ENCODE measurements at regions not wholly inside any gene's neighbourhood (a gene's known extent, or its start where the extent isn't known, plus 50 kb on each side); places are given as distances from the start of the nearest gene placed in this dataset.
"Not testable (repeated sequence)": the region's sequence is repeated elsewhere in the genome, so short reads cannot be mapped to it uniquely, and the experiment has no call there.

DNA sequence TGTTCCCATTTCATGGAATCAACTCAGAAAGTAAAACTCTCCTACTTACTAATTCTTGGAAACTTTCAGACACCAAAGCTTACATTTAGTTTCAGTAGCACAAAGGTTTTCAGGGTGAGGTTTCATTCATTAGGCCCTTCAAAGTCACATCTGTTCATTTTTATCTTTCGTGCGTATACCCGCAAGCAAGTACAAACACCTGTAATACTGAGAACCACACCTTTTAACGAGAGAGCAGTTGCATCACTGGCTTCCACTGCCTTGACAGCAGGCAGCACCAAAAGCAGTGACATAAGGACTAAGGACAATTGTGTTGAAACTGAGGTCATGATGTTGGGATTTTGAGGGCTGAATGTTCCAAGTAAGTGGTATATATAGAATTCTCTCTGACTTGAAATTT is 60.5 kb downstream of the GOLGA6L22 start:
- not testable (repeated sequence) for DNase-seq (ENCODE audit: low read depth, low spot score); H3K4me3 ChIP-seq (ENCODE audit: low read length)

DNA sequence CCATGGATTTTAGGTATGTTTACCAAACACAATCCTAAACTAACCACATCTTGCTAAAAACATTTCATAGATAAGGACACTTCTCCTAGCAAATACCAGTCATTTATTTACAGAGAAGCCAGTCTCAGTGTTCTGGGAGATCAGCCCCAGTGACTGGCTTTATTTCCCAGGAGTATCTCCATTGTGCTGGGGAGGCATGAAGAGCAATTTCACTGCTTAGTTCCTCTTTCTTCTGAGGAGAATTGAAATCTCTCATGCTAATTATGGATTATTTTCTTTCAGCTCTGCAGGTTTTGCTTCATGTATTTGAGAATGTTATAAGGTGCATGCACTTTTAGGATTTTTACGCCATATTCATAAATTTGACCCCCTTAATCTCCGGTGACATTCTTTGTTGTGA is 67.8 kb downstream of the GOLGA6L22 start:
- DNase-seq (ENCODE audit: low read depth, low spot score); H3K4me3 ChIP-seq (ENCODE audit: low read length): not testable (repeated sequence)

DNA sequence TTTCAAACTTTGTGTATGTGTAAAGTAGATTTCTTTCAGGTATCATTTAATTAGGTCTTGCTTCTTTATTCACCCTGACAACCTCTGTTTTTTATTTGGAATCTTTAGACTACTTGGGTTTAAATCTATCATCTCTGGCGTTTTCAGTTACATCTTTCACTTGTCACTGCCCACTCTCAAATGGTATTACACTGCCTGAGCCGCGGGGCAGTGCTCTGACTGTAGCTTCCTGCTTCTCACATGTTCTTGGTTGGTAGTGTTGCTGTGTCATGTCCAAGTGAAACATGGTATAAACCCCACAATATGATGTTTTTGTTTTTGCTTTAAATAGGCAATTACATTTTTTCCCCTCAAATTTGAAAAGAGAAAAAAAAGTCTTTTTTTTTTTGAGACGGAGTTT is 68.3 kb downstream of the GOLGA6L22 start:
- DNase-seq (ENCODE audit: low read depth, low spot score); H3K4me3 ChIP-seq (ENCODE audit: low read length): not testable (repeated sequence)

DNA sequence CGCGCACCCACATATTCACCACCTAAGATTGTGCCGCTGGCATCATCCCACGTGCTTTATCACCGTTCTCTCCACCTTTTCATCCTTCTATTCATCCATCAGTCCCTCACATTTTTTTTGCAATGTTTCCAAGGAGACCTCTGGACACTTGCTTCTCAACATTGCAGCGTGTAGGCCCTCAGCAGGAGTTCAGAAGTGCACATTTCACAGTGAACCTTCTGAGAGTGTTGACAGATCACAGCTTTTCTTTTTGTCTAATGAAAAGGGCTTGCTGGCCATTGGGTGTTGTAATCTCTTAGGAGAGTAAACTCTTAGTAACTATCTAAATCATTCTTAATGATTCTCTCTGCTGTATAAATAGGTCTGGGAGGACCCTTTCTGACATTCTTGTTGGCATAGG is 70.5 kb downstream of the GOLGA6L22 start:
- not testable (repeated sequence) for DNase-seq (ENCODE audit: low read depth, low spot score); H3K4me3 ChIP-seq (ENCODE audit: low read length)

DNA sequence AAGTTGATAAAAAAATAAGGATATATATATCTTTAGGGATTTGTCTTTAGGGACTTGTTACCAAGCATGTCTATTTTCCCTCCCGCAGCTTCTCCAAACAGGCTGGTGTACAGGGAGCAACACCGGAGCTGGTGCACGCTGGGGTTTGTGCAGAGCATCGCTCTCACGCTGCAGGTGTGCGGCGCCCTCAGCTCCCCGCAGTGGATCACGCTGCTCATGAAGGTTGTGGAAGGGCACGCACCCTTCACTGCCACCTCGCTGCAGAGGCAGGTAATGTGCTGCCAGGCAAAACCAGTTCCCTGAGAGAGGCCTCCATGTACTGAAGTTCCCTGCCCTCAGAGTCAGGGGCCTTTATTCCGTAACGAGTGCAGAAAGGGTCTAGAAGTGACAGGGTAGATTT is 101.0 kb downstream of the GOLGA6L22 start:
- not testable (repeated sequence) for DNase-seq (ENCODE audit: low read depth, low spot score); H3K4me3 ChIP-seq (ENCODE audit: low read length)

DNA sequence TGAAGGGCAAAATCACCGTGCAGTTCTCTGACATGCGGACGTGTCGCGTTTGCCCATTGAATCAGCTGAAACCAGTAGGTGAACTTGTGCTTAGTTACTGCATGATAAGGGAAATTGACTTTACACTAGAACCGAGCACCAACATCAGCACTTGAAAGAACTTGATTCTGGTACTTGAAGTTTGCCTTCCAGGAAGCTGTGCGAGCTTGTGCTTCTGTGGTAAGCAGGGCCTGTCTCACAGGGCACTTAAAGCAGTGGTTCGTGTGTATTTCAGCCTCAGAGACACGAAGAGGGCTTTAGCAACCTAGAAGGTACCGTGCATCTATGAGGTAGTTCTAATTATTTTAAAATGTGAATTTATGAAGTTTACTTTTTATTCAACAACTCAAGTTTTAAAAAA is 103.0 kb downstream of the GOLGA6L22 start:
- DNase-seq (ENCODE audit: low read depth, low spot score); H3K4me3 ChIP-seq (ENCODE audit: low read length): not testable (repeated sequence)

DNA sequence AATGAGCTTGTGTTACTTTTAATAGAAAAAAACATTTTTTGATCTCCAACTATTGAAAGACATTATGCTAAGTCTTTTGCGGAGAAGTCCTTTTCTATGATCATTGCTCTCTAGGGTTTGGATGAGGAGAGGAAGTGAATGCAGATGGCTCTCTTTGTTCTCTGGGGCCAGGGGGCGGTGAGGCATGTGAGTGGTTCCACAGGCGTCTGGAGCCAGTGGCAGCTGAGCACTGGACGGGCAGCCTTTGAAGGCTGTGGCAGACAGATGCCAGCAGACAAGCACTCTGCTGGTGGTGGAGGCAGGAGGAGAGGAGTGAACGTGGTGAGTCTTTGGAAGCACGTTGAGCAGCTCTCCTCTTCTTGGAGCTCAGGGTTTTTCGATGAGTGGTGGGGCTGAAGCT is 107.8 kb downstream of the GOLGA6L22 start:
- not testable (repeated sequence) for H3K4me3 ChIP-seq (ENCODE audit: low read length); DNase-seq (ENCODE audit: low read depth, low spot score)

DNA sequence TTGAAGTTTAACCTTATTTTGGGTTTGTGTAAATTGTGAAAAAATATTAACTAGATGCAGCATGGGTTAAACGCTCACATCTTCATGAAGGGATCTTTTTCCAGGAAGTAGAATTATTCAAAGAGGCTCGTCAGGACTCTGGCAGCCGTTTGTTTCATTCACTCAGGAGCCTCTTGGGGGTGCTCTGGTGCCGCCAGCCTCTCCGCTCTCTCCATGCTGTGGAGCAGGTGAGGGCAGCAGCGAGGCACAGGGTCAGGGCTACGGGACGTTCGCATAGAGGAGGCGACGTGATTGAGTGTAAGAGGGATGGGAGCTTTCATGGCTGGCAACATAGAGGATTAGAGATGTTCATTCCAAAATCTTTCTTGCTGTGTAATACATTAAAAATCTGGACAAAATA is 110.8 kb downstream of the GOLGA6L22 start:
- not testable (repeated sequence) for H3K4me3 ChIP-seq (ENCODE audit: low read length); DNase-seq (ENCODE audit: low read depth, low spot score)

DNA sequence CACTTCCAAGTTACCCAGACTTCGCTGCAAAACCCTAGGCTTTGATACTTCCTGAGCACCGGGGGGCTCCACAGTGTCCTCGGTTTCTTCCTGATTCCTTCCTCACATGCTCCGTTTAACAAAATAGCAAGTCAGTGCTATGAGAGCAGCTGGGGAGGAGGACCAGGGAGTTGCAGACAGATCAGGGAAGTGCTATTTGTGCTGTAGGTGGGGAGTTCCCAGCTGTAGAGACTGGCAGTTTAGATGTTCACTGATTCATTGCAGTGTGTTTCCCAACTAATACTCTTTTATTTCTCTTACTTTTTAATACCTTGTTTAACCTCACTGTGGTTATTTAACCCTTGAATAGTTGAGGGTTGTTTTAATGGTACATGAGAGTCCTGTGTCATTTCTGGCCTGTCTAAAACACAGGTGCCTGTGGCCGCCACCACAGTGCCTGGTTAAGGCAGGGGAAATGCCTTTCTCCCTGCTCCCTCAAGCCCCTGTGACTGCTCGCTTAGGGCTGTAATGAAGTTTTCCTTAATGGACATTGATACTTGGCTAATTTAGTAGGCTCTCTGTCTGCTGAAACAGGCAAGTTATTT is 113.5 kb downstream of the GOLGA6L22 start:
- DNase-seq (ENCODE audit: low read depth, low spot score), result peak; percentile 0
- H3K4me3 ChIP-seq (ENCODE audit: low read length), result not testable (repeated sequence)

DNA sequence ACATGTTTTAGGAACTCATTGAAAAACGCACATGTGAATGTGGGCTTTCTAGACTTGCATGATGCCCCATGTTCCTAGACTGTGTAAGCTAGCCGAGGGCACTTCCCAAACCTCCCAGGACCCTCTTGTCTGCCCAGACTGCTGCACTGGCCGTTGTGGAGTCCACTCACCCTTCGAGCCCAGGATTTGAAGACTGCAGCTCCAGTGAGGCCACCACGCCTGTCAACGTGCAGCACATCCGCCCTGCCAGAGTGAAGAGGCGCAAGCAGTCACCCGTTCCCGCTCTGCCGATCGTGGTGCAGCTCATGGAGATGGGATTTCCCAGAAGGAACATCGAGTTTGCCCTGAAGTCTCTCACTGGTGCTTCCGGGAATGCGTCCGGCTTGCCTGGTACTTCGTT is 114.1 kb downstream of the GOLGA6L22 start:
- not testable (repeated sequence) for DNase-seq (ENCODE audit: low read depth, low spot score); H3K4me3 ChIP-seq (ENCODE audit: low read length)

DNA sequence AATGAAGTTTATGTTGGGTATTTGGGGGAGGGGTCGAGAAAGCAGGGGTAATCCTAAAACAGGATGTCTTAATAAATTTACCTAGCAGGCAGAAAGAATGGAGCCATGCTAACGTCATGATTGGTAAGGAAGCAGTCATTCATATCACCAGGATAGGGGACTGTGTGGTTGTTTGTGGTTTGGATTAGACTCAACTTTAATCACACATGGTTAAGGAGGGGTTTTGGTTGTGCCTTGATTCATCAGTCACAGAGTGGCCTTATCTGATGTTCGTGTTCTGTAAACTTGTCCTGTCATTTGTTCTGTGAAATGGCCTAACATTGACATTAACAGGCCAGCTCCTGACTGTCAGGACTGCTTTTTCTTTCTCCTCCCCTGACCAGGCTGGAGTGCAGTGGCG is 119.1 kb downstream of the GOLGA6L22 start:
- DNase-seq (ENCODE audit: low read depth, low spot score); H3K4me3 ChIP-seq (ENCODE audit: low read length): not testable (repeated sequence)

DNA sequence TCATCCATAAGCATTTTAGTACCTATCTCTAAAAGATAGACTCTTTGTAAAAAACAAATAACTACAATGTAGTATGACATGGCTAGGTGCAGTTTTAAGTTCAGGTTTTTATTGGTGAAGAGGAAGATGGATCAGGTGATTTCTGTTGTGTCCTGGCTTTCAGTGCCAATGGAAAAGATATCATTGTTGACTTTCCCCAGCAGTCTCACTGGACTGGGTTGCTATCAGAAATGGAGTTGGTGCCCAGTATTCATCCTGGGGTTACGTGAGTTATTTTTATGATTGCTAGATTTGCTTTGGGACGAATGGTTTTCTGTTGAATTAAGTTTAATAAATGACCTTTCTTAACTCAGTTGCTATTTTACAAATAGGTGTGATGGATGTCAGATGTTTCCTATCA is 120.5 kb downstream of the GOLGA6L22 start:
- DNase-seq (ENCODE audit: low read depth, low spot score); H3K4me3 ChIP-seq (ENCODE audit: low read length): not testable (repeated sequence)

DNA sequence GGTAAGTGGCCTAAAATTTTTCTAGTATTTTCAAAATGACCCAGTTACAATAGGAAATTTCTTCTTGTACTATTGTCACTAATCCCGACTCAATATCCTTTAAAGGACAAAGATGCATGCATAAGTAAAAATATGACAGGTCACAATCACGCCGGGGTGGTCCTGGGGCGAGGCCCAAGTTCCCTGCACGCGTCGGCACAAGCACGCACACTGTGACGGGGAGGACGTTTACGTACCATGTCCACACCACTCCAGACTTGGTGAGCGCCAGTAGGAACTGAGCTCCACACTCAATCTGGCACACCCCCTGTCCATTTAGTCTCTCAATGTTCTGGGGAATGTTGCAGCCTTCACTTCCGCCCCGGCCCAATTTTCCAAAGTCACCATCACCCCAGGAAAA is 128.7 kb downstream of the GOLGA6L22 start:
- DNase-seq (ENCODE audit: low read depth, low spot score); H3K4me3 ChIP-seq (ENCODE audit: low read length): not testable (repeated sequence)

DNA sequence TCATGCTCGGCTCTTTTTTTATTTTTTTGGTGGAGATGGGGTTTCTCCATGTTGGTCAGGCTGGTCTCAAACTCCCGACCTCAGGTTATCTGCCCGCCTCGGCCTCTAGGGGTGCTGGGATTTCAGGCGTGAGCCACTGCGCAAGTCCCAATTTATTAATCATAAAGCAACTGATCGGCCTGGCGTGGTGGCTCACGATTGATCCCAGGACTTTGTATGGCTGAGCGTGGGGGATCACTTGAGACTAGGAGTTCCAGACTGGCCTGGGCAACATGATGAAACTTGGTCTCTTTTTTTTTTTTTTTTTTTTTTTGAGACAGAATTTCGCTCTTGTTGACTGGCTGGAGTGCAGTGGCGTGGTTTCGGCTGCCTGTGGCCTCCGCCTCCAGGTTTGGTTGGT is 139.8 kb downstream of the GOLGA6L22 start:
- not testable (repeated sequence) for H3K4me3 ChIP-seq (ENCODE audit: low read length); DNase-seq (ENCODE audit: low read depth, low spot score)

DNA sequence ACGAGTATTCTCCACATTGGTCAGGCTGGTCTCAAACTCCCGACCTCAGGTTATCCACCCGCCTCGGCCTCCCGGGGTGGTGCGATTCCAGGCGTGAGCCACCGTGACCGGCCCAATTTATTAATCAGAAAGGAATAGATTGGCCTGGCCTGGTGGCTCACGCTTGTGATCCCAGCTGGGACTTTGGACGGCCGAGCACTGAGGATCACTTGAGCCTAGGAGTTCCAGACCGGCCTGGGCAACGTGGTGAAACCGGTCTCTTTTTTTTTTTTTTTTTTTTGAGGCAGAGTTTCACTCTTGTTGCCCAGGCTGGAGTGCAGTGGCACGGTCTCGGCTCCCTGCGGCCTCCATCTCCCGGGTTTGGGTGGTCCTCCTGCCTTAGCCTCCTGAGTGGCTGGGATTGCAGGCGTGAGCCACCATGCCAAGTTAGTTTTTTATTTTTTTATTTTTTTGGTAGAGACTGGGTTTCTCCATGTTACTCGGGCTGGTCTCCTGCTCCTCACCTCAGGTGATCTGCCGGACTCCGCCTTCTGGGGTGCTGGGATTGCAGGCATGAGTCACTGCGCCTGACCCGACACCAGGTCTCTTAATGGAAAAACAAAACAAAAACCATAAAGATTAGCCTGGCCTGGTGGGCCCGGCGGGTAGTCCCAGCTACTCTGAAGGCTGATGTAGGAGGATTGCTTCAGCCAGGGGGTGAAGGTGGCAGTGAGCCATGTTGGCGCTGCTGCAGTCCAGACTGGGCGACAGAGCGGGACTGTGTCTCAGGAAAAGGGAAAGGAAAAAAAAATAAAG is 141.0 kb downstream of the GOLGA6L22 start:
- not testable (repeated sequence) for DNase-seq (ENCODE audit: low read depth, low spot score); H3K4me3 ChIP-seq (ENCODE audit: low read length)

DNA sequence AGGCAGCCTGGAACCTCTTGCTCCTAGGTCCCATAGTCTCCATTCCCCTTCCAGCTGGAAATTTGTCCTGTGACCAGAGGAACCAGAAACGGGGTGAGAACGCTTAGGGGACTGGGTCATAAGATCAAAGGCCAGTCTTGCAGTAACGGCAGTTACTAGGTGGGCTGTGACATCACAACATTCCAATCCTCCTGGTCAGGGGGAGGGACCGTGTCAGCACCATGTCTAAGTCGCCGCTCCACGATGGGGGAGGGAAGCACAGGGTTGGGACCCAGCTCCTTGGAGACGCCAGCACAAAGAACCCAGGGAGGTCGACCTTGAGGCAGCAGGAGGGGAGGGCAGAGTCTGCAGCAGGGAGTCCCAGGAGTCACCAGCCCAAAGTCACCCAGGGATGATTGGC is 158.3 kb downstream of the GOLGA6L22 start:
- not testable (repeated sequence) for H3K4me3 ChIP-seq (ENCODE audit: low read length)

DNA sequence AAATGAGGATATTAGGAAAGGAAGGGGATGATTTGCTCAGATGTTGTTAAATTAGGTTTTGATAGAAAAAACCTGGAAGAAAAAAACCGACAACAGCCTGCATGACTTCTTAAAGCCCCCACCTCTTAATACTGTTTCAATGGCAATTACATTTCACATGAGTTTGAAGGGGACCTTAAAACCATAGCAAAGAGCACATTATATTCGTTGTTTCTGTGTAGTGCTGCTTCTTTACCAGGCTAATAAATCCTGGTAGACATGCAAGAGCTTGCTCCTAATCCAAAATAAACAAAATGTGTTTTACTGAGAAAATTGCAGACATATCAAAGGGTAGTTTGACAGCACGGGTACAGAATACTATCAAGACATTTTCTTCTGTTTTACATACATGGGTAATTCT is 154.7 kb upstream of the NIPA1 start:
- not testable (repeated sequence) for DNase-seq (ENCODE audit: low read depth, low spot score); H3K4me3 ChIP-seq (ENCODE audit: low read length)

More for the DNA sequence above, 158.3 kb downstream of the GOLGA6L22 start:
- not testable (repeated sequence) for DNase-seq (ENCODE audit: low read depth, low spot score)

DNA sequence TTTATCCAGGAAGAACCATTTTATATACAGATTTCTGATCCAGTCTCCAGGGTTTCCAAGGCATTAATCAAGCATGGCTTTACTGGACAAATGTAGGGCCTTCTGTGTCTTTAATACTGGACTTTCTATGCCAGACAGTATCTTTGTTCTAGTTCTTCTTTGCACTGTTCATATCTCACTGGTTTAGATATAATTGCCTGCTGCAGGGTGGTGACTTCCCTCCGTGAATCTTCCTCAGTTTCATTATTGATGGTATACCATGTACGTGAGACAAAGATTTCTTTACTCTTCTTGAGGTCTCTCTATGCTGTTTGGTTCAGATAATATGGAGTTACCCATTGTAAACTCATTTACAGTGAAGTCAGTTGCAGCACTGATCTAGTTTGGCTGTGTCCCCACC is 146.5 kb upstream of the NIPA1 start:
- H3K4me3 ChIP-seq (ENCODE audit: low read length); DNase-seq (ENCODE audit: low read depth, low spot score): not testable (repeated sequence)

DNA sequence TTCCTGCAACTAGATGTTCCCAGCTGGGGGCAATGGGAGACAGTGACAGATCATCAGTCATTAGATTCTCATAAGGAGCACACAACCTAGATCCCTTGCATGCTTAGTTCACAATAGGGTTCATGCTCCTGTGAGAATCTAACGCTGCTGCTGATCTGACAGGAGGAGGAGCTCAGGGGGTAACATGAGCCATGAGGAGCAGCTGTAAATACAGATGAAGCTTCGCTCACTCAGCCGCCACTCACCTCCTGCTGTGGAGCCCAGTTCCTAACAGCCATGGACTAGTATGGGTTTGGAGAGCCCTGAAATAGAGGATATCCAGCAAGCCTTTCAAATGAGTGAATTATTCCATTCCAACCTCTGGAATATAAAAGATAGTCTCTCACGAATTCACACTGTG is 137.0 kb upstream of the NIPA1 start:
- DNase-seq (ENCODE audit: low read depth, low spot score); H3K4me3 ChIP-seq (ENCODE audit: low read length): not testable (repeated sequence)

DNA sequence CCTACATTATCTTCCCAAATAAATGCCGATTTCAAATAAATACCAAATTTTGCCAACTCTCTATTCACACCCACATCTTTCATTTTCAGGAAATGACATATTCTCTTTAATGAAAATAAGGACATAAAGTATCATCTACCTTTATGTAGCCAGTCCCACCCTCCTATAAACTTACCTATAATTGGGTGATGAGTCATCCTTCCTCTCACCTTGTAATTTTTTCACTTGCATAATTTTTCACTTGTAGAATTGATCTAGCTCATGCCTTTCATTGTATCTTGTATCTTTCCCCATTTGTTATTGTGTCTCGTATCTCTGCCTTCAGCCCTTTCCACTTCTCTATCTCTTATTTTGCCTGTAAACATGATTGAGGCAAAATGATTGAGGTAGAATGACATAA is 135.3 kb upstream of the NIPA1 start:
- not testable (repeated sequence) for DNase-seq (ENCODE audit: low read depth, low spot score)

More for the DNA sequence above, 135.3 kb upstream of the NIPA1 start:
- not testable (repeated sequence) for H3K4me3 ChIP-seq (ENCODE audit: low read length)

Measured in Jurkat, Clone E6-1 (cell line).